ENCODE measurements at regions not wholly inside any gene's neighbourhood (a gene's known extent, or its start where the extent isn't known, plus 50 kb on each side); places are given as distances from the start of the nearest gene placed in this dataset.
"Not testable (repeated sequence)": the region's sequence is repeated elsewhere in the genome, so short reads cannot be mapped to it uniquely, and the experiment has no call there.

GRCh38 chr12:29012673-29013072 is 136.4 kb upstream of the FAR2 start:
- H3K27me3 ChIP-seq (replicated peaks in 2 of 5; ENCODE audit: control insufficient read depth in 4 of 5, insufficient read depth in 5 of 5, low read length in 4 of 5): no peaks in the 10 kb centered on the region
- H3K4me1 ChIP-seq (ENCODE audit: control extremely low read depth in 1 of 4, control insufficient read depth in 4 of 4, insufficient read depth in 4 of 4, low read length in 3 of 4): no peaks in the 10 kb centered on the region
- H3K27ac ChIP-seq (ENCODE audit: insufficient read depth in 1 of 2, low read depth in 1 of 2, low read length in 2 of 2, poor library complexity in 1 of 2, severe bottlenecking in 2 of 2): no peak overlapping the region
- DNase-seq: no peak
- no peaks in the 10 kb centered on the region for H3K9me3 ChIP-seq (ENCODE audit: control extremely low read depth in 1 of 5, control insufficient read depth in 4 of 5, insufficient read depth in 2 of 5, low read depth in 1 of 5, low read length in 4 of 5)
- ChIA-PET POLR2A (no interaction called here), CTCF (no interaction called here)
- H3K4me3 ChIP-seq (ENCODE audit: control insufficient read depth in 1 of 7, extremely low read depth in 1 of 7, insufficient read depth in 4 of 7, low read depth in 2 of 7, low read length in 6 of 7): no peak overlapping the region
- no peaks in the 10 kb centered on the region for H3K36me3 ChIP-seq (ENCODE audit: control insufficient read depth in 4 of 4, insufficient read depth in 4 of 4, low read length in 3 of 4)
- WGBS (ENCODE audit: insufficient coverage): no CpG with 5 or more reads among the region's 4 CpGs

DNA sequence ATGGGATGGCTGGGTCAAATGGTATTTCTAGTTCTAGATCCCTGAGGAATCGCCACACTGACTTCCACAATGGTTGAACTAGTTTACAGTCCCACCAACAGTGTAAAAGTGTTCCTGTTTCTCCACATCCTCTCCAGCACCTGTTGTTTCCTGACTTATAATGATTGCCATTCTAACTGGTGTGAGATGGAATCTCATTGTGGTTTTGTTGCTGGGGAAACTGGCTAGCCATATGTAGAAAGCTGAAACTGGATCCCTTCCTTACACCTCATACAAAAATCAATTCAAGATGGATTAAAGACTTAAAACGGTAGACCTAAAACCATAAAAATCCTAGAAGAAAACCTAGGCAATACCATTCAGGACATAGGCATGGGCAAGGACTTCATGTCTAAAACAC is 131.5 kb upstream of the FAR2 start:
- WGBS (ENCODE audit: insufficient coverage): 100% methylated on average over 1 of the region's 2 CpGs
- H3K9me3 ChIP-seq (ENCODE audit: control extremely low read depth in 1 of 5, control insufficient read depth in 4 of 5, insufficient read depth in 2 of 5, low read depth in 1 of 5, low read length in 4 of 5); H3K36me3 ChIP-seq (ENCODE audit: control insufficient read depth in 4 of 4, insufficient read depth in 4 of 4, low read length in 3 of 4); H3K4me1 ChIP-seq (ENCODE audit: control extremely low read depth in 1 of 4, control insufficient read depth in 4 of 4, insufficient read depth in 4 of 4, low read length in 3 of 4); H3K4me3 ChIP-seq (ENCODE audit: control insufficient read depth in 1 of 7, extremely low read depth in 1 of 7, insufficient read depth in 4 of 7, low read depth in 2 of 7, low read length in 6 of 7); DNase-seq; H3K27me3 ChIP-seq (replicated peaks in 2 of 5; ENCODE audit: control insufficient read depth in 4 of 5, insufficient read depth in 5 of 5, low read length in 4 of 5); H3K27ac ChIP-seq (ENCODE audit: insufficient read depth in 1 of 2, low read depth in 1 of 2, low read length in 2 of 2, poor library complexity in 1 of 2, severe bottlenecking in 2 of 2); POLR2A ChIA-PET: not testable (repeated sequence)
- CTCF ChIA-PET: interaction anchor here (1.3 kb wide), 1 partner anchor 14 kb away, joined by 3 read pairs; no protein-coding TSS in a partner anchor

DNA sequence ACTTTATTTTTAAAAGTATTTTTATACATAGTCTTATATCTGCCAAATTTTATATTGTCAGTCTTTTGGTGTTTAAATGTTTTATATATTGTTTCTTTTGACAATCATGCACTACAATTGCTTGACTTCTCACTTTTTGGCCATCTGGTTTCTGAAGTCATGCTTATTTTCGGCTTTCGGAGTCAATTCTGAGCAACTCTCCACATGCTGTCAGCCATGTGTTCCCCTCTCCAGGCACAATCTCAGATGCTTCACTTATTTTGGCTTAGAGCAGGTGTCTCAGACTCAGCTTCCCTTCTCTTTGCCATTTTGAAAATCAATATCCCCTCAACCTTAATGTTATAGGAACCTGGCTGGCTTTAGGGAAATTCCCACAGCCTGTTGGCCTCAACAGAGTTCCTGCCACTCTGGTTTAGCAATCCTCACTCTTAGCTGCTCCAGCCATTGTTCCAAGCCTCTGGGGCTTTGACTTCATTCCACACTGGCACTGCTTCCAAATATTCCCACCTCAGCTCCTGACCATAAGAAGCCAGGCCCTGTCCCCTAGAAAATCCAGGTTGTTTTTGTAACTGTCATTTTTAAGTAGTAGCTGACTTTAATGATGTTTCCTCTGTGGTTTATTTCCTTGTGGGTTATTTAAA is 125.5 kb upstream of the FAR2 start:
- WGBS (ENCODE audit: insufficient coverage): 100% methylated on average over 2 of the region's 2 CpGs
- H3K9me3 ChIP-seq (ENCODE audit: control extremely low read depth in 1 of 5, control insufficient read depth in 4 of 5, insufficient read depth in 2 of 5, low read depth in 1 of 5, low read length in 4 of 5): no peaks in the 10 kb centered on the region
- no peaks in the 10 kb centered on the region for H3K36me3 ChIP-seq (ENCODE audit: control insufficient read depth in 4 of 4, insufficient read depth in 4 of 4, low read length in 3 of 4)
- peaks cover 0 to under 1% (median 0%) of the 10 kb centered on the region in 5 experiments for H3K27me3 ChIP-seq (replicated peaks in 2 of 5; ENCODE audit: control insufficient read depth in 4 of 5, insufficient read depth in 5 of 5, low read length in 4 of 5)
- H3K4me1 ChIP-seq (ENCODE audit: control extremely low read depth in 1 of 4, control insufficient read depth in 4 of 4, insufficient read depth in 4 of 4, low read length in 3 of 4): no peaks in the 10 kb centered on the region
- no peak overlapping the region for H3K27ac ChIP-seq (ENCODE audit: insufficient read depth in 1 of 2, low read depth in 1 of 2, low read length in 2 of 2, poor library complexity in 1 of 2, severe bottlenecking in 2 of 2)
- POLR2A ChIA-PET: no interaction called here
- CTCF ChIA-PET: interaction anchor here (0.8 to 1.8 kb wide), 4 partner anchors 9 to 291 kb away, joined by 3 to 5 read pairs (median 4); no protein-coding TSS in a partner anchor
- DNase-seq: no peak
- H3K4me3 ChIP-seq (ENCODE audit: control insufficient read depth in 1 of 7, extremely low read depth in 1 of 7, insufficient read depth in 4 of 7, low read depth in 2 of 7, low read length in 6 of 7): no peak overlapping the region

DNA sequence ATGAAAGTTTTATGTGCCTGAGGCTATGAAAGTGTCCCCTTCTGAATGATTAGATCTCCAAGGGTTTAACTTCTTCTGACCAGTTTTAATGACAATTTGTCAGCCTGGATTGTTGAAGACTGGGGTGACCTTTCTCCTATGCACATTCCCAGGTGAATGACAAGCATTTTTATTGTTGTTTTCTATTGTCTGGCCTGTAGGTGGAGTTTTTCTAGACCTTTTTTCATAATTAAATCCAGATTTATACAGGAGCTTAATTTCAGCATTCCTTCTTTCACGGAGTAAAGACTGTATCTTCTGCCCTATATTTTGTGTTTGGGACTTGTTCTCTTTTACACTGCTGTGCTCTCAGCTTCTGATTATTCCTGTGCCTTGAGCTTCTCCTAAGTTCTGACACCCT is 125.0 kb upstream of the FAR2 start:
- H3K27ac ChIP-seq (ENCODE audit: insufficient read depth in 1 of 2, low read depth in 1 of 2, low read length in 2 of 2, poor library complexity in 1 of 2, severe bottlenecking in 2 of 2): no peak overlapping the region
- CTCF ChIA-PET: interaction anchor here (0.8 to 1.8 kb wide), 4 partner anchors 9 to 290 kb away, joined by 3 to 5 read pairs (median 4); no protein-coding TSS in a partner anchor
- H3K4me3 ChIP-seq (ENCODE audit: control insufficient read depth in 1 of 7, extremely low read depth in 1 of 7, insufficient read depth in 4 of 7, low read depth in 2 of 7, low read length in 6 of 7): no peak overlapping the region
- H3K9me3 ChIP-seq (ENCODE audit: control extremely low read depth in 1 of 5, control insufficient read depth in 4 of 5, insufficient read depth in 2 of 5, low read depth in 1 of 5, low read length in 4 of 5): no peaks in the 10 kb centered on the region
- H3K4me1 ChIP-seq (ENCODE audit: control extremely low read depth in 1 of 4, control insufficient read depth in 4 of 4, insufficient read depth in 4 of 4, low read length in 3 of 4): no peaks in the 10 kb centered on the region
- no peaks in the 10 kb centered on the region for H3K36me3 ChIP-seq (ENCODE audit: control insufficient read depth in 4 of 4, insufficient read depth in 4 of 4, low read length in 3 of 4)
- POLR2A ChIA-PET: no interaction called here
- peak; percentile 3 to 14 (median 9) for DNase-seq
- WGBS (ENCODE audit: insufficient coverage): 100% methylated on average over 1 of the region's 1 CpG
- H3K27me3 ChIP-seq (replicated peaks in 2 of 5; ENCODE audit: control insufficient read depth in 4 of 5, insufficient read depth in 5 of 5, low read length in 4 of 5): peaks cover 0 to 2% (median 0%) of the 10 kb centered on the region in 5 experiments

DNA sequence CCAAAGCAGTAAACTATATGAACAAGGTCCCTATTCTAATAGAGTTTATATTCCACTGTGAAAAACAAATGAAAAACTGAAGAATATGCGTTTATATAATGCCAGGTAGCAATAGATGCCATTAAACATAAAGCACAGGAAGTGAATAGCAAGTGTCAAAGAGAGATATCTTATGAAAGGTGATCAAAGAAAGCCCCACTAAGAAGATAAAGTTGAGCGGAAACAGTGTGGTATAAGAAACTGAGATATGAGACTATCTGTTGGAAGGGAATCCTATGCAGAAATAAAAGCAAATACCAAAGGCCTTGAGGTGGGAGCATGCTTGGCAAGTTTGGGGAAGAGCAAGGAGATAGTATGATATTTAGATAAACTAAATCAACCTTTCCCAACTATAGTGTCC is 123.1 kb upstream of the FAR2 start:
- H3K27me3 ChIP-seq (replicated peaks in 2 of 5; ENCODE audit: control insufficient read depth in 4 of 5, insufficient read depth in 5 of 5, low read length in 4 of 5): peaks cover 0 to 2% (median 0%) of the 10 kb centered on the region in 5 experiments
- CTCF ChIA-PET: interaction anchor here (1.4 kb wide), 1 partner anchor 14 kb away, joined by 4 read pairs; no protein-coding TSS in a partner anchor

DNA sequence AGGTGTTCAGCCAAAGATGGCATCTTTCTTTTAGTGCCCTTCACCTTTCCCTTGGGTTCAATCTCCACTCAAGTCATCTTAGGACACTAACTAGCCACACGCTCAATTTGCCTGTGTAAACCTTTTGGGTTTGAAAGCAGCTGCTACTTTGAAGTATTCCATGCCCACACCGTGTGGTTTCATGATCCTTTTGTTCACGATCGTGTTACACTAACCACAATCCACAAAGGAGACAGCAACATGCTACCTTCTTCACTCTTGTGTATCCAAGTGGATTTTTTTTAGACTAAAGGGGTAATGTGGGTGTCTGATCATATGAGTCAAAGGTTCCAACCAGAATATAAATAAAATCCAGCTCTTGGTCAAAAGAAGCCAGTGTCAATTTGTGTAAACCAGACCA is 122.7 kb upstream of the FAR2 start:
- Histone ChIP-seq H3K4me1 (ENCODE audit: control extremely low read depth in 1 of 4, control insufficient read depth in 4 of 4, insufficient read depth in 4 of 4, low read length in 3 of 4) (no peaks in the 10 kb centered on the region), H3K36me3 (ENCODE audit: control insufficient read depth in 4 of 4, insufficient read depth in 4 of 4, low read length in 3 of 4) (no peaks in the 10 kb centered on the region), H3K9me3 (ENCODE audit: control extremely low read depth in 1 of 5, control insufficient read depth in 4 of 5, insufficient read depth in 2 of 5, low read depth in 1 of 5, low read length in 4 of 5) (no peaks in the 10 kb centered on the region), H3K27ac (ENCODE audit: insufficient read depth in 1 of 2, low read depth in 1 of 2, low read length in 2 of 2, poor library complexity in 1 of 2, severe bottlenecking in 2 of 2) (no peak overlapping the region), H3K27me3 (replicated peaks in 2 of 5; ENCODE audit: control insufficient read depth in 4 of 5, insufficient read depth in 5 of 5, low read length in 4 of 5) (peaks cover 0 to 2% (median 0%) of the 10 kb centered on the region in 5 experiments), H3K4me3 (ENCODE audit: control insufficient read depth in 1 of 7, extremely low read depth in 1 of 7, insufficient read depth in 4 of 7, low read depth in 2 of 7, low read length in 6 of 7) (no peak overlapping the region)
- ChIA-PET POLR2A (interaction anchor here (0.6 kb wide), 1 partner anchor 1164 kb away, joined by 3 read pairs; no protein-coding TSS in a partner anchor), CTCF (interaction anchor here (1.4 kb wide), 1 partner anchor 15 kb away, joined by 4 read pairs; no protein-coding TSS in a partner anchor)
- peak in 2 of 3 donors; percentile 3 to 17 for DNase-seq
- 100% methylated on average over 1 of the region's 4 CpGs for WGBS (ENCODE audit: insufficient coverage)

More for the DNA sequence above, 123.1 kb upstream of the FAR2 start:
- Histone ChIP-seq H3K4me3 (ENCODE audit: control insufficient read depth in 1 of 7, extremely low read depth in 1 of 7, insufficient read depth in 4 of 7, low read depth in 2 of 7, low read length in 6 of 7) (no peak overlapping the region), H3K27ac (ENCODE audit: insufficient read depth in 1 of 2, low read depth in 1 of 2, low read length in 2 of 2, poor library complexity in 1 of 2, severe bottlenecking in 2 of 2) (no peak overlapping the region), H3K9me3 (ENCODE audit: control extremely low read depth in 1 of 5, control insufficient read depth in 4 of 5, insufficient read depth in 2 of 5, low read depth in 1 of 5, low read length in 4 of 5) (no peaks in the 10 kb centered on the region), H3K4me1 (ENCODE audit: control extremely low read depth in 1 of 4, control insufficient read depth in 4 of 4, insufficient read depth in 4 of 4, low read length in 3 of 4) (no peaks in the 10 kb centered on the region), H3K36me3 (ENCODE audit: control insufficient read depth in 4 of 4, insufficient read depth in 4 of 4, low read length in 3 of 4) (no peaks in the 10 kb centered on the region)
- DNase-seq: peak; percentile 9 to 54 (median 26)
- POLR2A ChIA-PET: no interaction called here
- no CpG with 5 or more reads among the region's 2 CpGs for WGBS (ENCODE audit: insufficient coverage)

DNA sequence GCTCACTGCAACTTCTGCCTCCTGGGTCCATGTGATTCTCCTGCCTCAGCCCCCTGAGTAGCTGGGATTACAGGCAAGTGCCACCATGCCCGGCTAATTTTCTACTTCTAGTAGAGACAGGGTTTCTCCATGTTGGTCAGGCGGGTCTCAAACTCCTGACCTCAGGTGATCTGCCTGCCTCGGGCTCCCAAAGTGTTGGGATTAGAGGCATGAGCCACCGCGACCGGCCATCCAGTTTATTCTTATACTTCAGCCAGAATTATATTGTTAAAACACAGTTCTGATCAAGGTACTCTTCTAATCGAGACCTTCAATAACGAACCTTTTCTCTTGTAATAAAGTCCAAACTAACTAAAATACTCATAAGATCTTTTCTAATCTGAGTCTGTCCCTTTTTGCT is 119.6 kb upstream of the FAR2 start:
- 98% methylated on average over 6 of the region's 8 CpGs for WGBS (ENCODE audit: insufficient coverage)
- DNase-seq; H3K27me3 ChIP-seq (replicated peaks in 2 of 5; ENCODE audit: control insufficient read depth in 4 of 5, insufficient read depth in 5 of 5, low read length in 4 of 5); H3K27ac ChIP-seq (ENCODE audit: insufficient read depth in 1 of 2, low read depth in 1 of 2, low read length in 2 of 2, poor library complexity in 1 of 2, severe bottlenecking in 2 of 2); CTCF ChIA-PET; H3K9me3 ChIP-seq (ENCODE audit: control extremely low read depth in 1 of 5, control insufficient read depth in 4 of 5, insufficient read depth in 2 of 5, low read depth in 1 of 5, low read length in 4 of 5); H3K4me1 ChIP-seq (ENCODE audit: control extremely low read depth in 1 of 4, control insufficient read depth in 4 of 4, insufficient read depth in 4 of 4, low read length in 3 of 4); H3K4me3 ChIP-seq (ENCODE audit: control insufficient read depth in 1 of 7, extremely low read depth in 1 of 7, insufficient read depth in 4 of 7, low read depth in 2 of 7, low read length in 6 of 7); POLR2A ChIA-PET; H3K36me3 ChIP-seq (ENCODE audit: control insufficient read depth in 4 of 4, insufficient read depth in 4 of 4, low read length in 3 of 4): not testable (repeated sequence)
